HL-60 (cell line): ENCODE measurements at regions not wholly inside any gene's neighbourhood (a gene's known extent, or its start where the extent isn't known, plus 50 kb on each side); places are given as distances from the start of the nearest gene placed in this dataset.

ENCODE experiments used
- DNase-seq, 2 experiments: peaks; one replicate each; pipeline ENCODE4 v3.0.0-alpha.2; 2010 to 2020; ENCODE audit warnings: low read depth in 1 of 2, low spot score in 1 of 2
- H3K27ac ChIP-seq: fragments of 250-450 bp; sonication (Bioruptor Pico); replicated peaks from 2 replicates; pipeline ENCODE4 v1.5.1; 2020; ENCODE audit warnings: mild to moderate bottlenecking, moderate library complexity
- H3K27me3 ChIP-seq: fragments of 250-450 bp; sonication (Bioruptor Pico); 2 replicates; pipeline ENCODE4 v1.5.1; 2021; ENCODE audit warnings: mild to moderate bottlenecking, moderate library complexity; ENCODE audit not compliant: insufficient read depth, poor library complexity, severe bottlenecking
- H3K4me3 ChIP-seq: replicated peaks from 2 replicates; pipeline ENCODE4 v1.5.1; 2011; ENCODE audit warnings: mild to moderate bottlenecking, control low read depth, low read length; ENCODE audit not compliant: insufficient read depth
- CTCF ChIP-seq: IDR thresholded peaks from one replicate; pipeline ENCODE4 v1.5.1; 2011; ENCODE audit warnings: low read length, control low read depth, inconsistent platforms; ENCODE audit not compliant: insufficient read depth
- GABPA ChIP-seq: IDR thresholded peaks from 2 replicates; pipeline ENCODE4 v1.6.1; 2012; ENCODE audit warnings: low read depth
- POLR2AphosphoS5 ChIP-seq: IDR thresholded peaks from 2 replicates; pipeline ENCODE4 v1.6.1; 2012; ENCODE audit warnings: low read depth
- REST ChIP-seq: IDR thresholded peaks from 2 replicates; pipeline ENCODE4 v1.6.1; 2012; ENCODE audit warnings: low read depth; ENCODE audit not compliant: insufficient replicate concordance
- SPI1 ChIP-seq: IDR thresholded peaks from 2 replicates; pipeline ENCODE4 v1.6.1; 2012; ENCODE audit warnings: low read depth, mild to moderate bottlenecking, borderline replicate concordance

GRCh38 chr5:40260361-40260760 is 419.4 kb upstream of the PTGER4 start:
- TF ChIP-seq REST (no peak), SPI1 (no peak), CTCF (no peak), POLR2AphosphoS5 (no peak), GABPA (no peak)
- no peaks in the 10 kb centered on the region for H3K27me3 ChIP-seq
- H3K27ac ChIP-seq, result no peak overlapping the region
- H3K4me3 ChIP-seq, result no peak overlapping the region
- DNase-seq, result no peak

- peak in 1 of 2 experiments; percentile 38 for DNase-seq
- TF ChIP-seq GABPA, result no peak
- TF ChIP-seq SPI1, result no peak
- no peak for TF ChIP-seq REST
- TF ChIP-seq POLR2AphosphoS5, result no peak
- TF ChIP-seq CTCF, result no peak
- no peaks in the 10 kb centered on the region for H3K27me3 ChIP-seq
- H3K27ac ChIP-seq, result peak overlapping the region; percentile 35; the same call in 1 of the 2 replicates
- no peak overlapping the region for H3K4me3 ChIP-seq
Observed at GRCh38 chr5:40258222-40258621, 421.5 kb upstream of the PTGER4 start.

- H3K27me3 ChIP-seq, result no peaks in the 10 kb centered on the region
Observed at GRCh38 chr5:40240671-40241070, 439.0 kb upstream of the PTGER4 start.

More at GRCh38 chr5:40240671-40241070, 439.0 kb upstream of the PTGER4 start:
- H3K4me3 ChIP-seq, result no peak overlapping the region
- no peak for DNase-seq
- no peak overlapping the region for H3K27ac ChIP-seq
- TF ChIP-seq POLR2AphosphoS5 (no peak), REST (no peak), GABPA (no peak), CTCF (no peak), SPI1 (no peak)
